ENCODE measurements at regions not wholly inside any gene's neighbourhood (a gene's known extent, or its start where the extent isn't known, plus 50 kb on each side); places are given as distances from the start of the nearest gene placed in this dataset.

- TF ChIP-seq EZH2 (IDR thresholded peaks at IDR 0.05; ENCODE audit: insufficient read depth, poor library complexity, severe bottlenecking) = no peak
- TF ChIP-seq EZH2phosphoT487 (IDR thresholded peaks at IDR 0.05; ENCODE audit: insufficient read depth, low read depth) = no peak
Observed at GRCh38 chr2:228599297-228599696, 417.8 kb upstream of the SPHKAP start.
